ENCODE measurements at regions not wholly inside any gene's neighbourhood (a gene's known extent, or its start where the extent isn't known, plus 50 kb on each side); places are given as distances from the start of the nearest gene placed in this dataset.

DNA sequence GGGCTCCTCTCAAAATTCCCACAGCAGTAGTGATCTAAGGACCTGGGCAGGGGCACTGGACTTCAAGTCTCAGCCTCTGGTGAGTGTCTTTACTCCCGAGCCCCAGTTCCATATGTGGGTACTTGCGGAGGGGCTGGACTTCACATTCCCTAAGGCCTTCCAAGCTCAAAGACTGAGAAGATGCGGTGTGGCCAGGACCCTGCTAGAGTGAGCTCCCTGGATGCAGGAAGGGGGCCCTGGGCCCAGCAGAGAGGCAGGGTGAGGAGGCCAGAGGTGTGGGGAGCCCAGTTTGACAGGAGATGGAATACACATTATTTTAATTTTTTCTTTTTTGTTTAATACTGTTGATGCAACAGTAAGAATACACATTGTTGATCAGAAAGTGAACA is 83.7 kb downstream of the IGLL1 start:
- no peak overlapping the region for H3K27ac ChIP-seq (ENCODE audit: low read depth, low read length)
- TF ChIP-seq CTCF (IDR thresholded peaks at IDR 0.05; ENCODE audit: low read depth, low read length): no peak
- ChIA-PET CTCF (interaction anchor here (0.6 kb wide), 1 partner anchor 275 kb away, joined by 4 read pairs; no protein-coding TSS in a partner anchor), POLR2A (no interaction called here)
- DNase-seq (ENCODE audit: low read depth, low spot score): no peak
- no peak overlapping the region for H3K4me3 ChIP-seq (ENCODE audit: low read depth, low read length)
- H3K9me3 ChIP-seq (ENCODE audit: control insufficient read depth, insufficient read depth, low read length): no peaks in the 10 kb centered on the region
- no peaks in the 10 kb centered on the region for H3K27me3 ChIP-seq (ENCODE audit: control insufficient read depth, insufficient read depth, low read length)

GRCh38 chr22:23495614-23496444 is 84.3 kb downstream of the IGLL1 start:
- DNase-seq (ENCODE audit: low read depth, low spot score): no peak
- H3K4me3 ChIP-seq (ENCODE audit: low read depth, low read length): no peak overlapping the region
- POLR2A ChIA-PET: no interaction called here

DNA sequence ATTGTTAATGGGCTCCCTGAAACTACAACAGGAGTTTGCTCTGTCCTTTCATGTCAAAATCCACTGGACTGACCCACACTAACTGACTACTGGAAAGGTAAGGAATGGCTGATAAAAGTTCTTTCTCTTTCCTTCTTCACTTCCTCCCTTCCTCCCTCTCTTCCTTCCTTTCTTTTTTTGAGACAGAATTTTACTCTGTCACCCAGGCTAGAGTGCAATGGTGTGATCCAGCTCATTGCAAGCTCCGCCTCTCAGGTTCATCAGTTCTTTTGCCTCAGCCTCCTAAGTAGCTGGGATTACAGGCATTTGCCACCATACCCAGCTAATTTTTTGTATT is 85.2 kb downstream of the IGLL1 start:
- H3K27me3 ChIP-seq (ENCODE audit: control insufficient read depth, insufficient read depth, low read length): no peaks in the 10 kb centered on the region
- H3K27ac ChIP-seq (ENCODE audit: low read depth, low read length): no peak overlapping the region
- ChIA-PET POLR2A (no interaction called here), CTCF (no interaction called here)
- DNase-seq (ENCODE audit: low read depth, low spot score): no peak
- no peak overlapping the region for H3K4me3 ChIP-seq (ENCODE audit: low read depth, low read length)
- H3K9me3 ChIP-seq (ENCODE audit: control insufficient read depth, insufficient read depth, low read length): no peaks in the 10 kb centered on the region
- TF ChIP-seq CTCF (IDR thresholded peaks at IDR 0.05; ENCODE audit: low read depth, low read length): no peak

More at GRCh38 chr22:23495614-23496444, 84.3 kb downstream of the IGLL1 start:
- no peaks in the 10 kb centered on the region for H3K27me3 ChIP-seq (ENCODE audit: control insufficient read depth, insufficient read depth, low read length)
- H3K9me3 ChIP-seq (ENCODE audit: control insufficient read depth, insufficient read depth, low read length): no peaks in the 10 kb centered on the region
- no peak overlapping the region for H3K27ac ChIP-seq (ENCODE audit: low read depth, low read length)
- TF ChIP-seq CTCF (IDR thresholded peaks at IDR 0.05; ENCODE audit: low read depth, low read length): no peak
- CTCF ChIA-PET: interaction anchor here (0.6 kb wide), 1 partner anchor 275 kb away, joined by 4 read pairs; no protein-coding TSS in a partner anchor

DNA sequence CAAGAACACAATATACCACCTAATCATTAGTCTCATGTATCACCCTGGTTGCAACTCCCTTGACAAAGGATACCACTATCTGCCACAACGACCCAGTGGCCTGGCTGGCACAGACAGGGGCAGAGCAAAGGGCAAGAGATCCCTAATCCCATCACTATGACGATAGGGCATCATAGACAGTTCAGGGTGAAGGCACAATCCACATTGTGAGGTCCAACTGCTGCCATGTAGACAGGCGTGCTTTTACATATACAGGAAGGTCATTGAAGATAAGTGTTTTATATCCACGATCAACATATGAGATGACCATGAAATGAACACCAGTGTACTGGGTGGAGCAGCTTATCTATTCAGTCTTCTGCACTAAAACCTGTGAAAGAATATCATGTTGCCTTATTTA is 94.6 kb downstream of the IGLL1 start:
- no peak for DNase-seq (ENCODE audit: low read depth, low spot score)
- ChIA-PET CTCF (no interaction called here), POLR2A (no interaction called here)
- Histone ChIP-seq H3K27ac (ENCODE audit: low read depth, low read length) (no peak overlapping the region), H3K4me3 (ENCODE audit: low read depth, low read length) (no peak overlapping the region), H3K27me3 (ENCODE audit: control insufficient read depth, insufficient read depth, low read length) (no peaks in the 10 kb centered on the region), H3K9me3 (ENCODE audit: control insufficient read depth, insufficient read depth, low read length) (no peaks in the 10 kb centered on the region)
- no peak for TF ChIP-seq CTCF (IDR thresholded peaks at IDR 0.05; ENCODE audit: low read depth, low read length)

DNA sequence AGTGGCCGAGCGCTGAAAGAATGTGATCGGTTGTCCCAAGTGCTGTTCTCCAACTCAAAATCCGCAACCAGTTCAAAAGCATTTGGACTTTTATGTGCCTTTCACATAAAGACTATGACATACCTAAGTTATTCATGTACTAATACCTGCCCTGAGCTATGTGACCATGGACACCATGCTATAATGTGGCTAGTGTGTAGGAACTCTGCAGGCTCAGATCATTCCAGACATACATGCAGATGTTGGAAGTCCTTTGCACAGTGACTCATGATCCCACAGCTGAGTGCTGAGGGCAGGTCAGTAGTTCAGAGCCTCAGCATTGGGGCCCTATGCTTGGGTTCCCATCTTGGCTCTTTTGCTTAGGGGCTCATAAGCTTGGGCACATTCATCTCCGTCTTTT is 95.4 kb downstream of the IGLL1 start:
- no peak overlapping the region for H3K4me3 ChIP-seq (ENCODE audit: low read depth, low read length)
- ChIA-PET POLR2A (no interaction called here), CTCF (no interaction called here)
- no peaks in the 10 kb centered on the region for H3K27me3 ChIP-seq (ENCODE audit: control insufficient read depth, insufficient read depth, low read length)
- no peak overlapping the region for H3K27ac ChIP-seq (ENCODE audit: low read depth, low read length)
- TF ChIP-seq CTCF (IDR thresholded peaks at IDR 0.05; ENCODE audit: low read depth, low read length): no peak
- no peaks in the 10 kb centered on the region for H3K9me3 ChIP-seq (ENCODE audit: control insufficient read depth, insufficient read depth, low read length)
- DNase-seq (ENCODE audit: low read depth, low spot score): no peak

Data from AG04450 (cell line).